Adipose tissue (tissue), 3 donors: ENCODE measurements at regions not wholly inside any gene's neighbourhood (a gene's known extent, or its start where the extent isn't known, plus 50 kb on each side); places are given as distances from the start of the nearest gene placed in this dataset.

Source experiments
- H3K27ac ChIP-seq: one replicate; pipeline ENCODE4 v1.5.1; 2013; ENCODE audit warnings: low read depth, low read length
- WGBS, 3 donors: extraction: QIAGEN DNeasy Blood & Tissue Kit; methylation state at CpG; one replicate each; pipeline ENCODE4 v1.1.7; 2013; 5-methylcytosine and 5-hydroxymethylcytosine counted together
- donor health status: healthy with polysubstance abuse.
- donor health status: Bipolar disorder and iron deficiency.
- donor health status: healthy.

- H3K27ac ChIP-seq, result no peak overlapping the region
- WGBS, 3 donors, result 73 to 94% (median 87%) methylated on average over 3 of the region's 3 CpGs
These were observed 89.0 kb downstream of the MAFB start for GRCh38 chr20:40599987-40600386.

GRCh38 chr20:40592941-40593340, 96.1 kb downstream of the MAFB start:
- 77 to 87% (median 87%) methylated on average over 1 of the region's 1 CpG for WGBS, 3 donors
- H3K27ac ChIP-seq, result no peak overlapping the region

GRCh38 chr20:40591536-40591935, 97.5 kb downstream of the MAFB start:
- no peak overlapping the region for H3K27ac ChIP-seq
- 65 to 83% (median 70%) methylated on average over 1 of the region's 1 CpG for WGBS, 3 donors

- H3K27ac ChIP-seq, result no peak overlapping the region
- WGBS, 3 donors, result 36 to 68% (median 54%) methylated on average over 1 of the region's 1 CpG
These were observed 97.9 kb downstream of the MAFB start for GRCh38 chr20:40591119-40591518.

GRCh38 chr20:40589581-40589980, 99.5 kb downstream of the MAFB start:
- WGBS, 3 donors, result 31 to 63% (median 61%) methylated on average over 2 of the region's 2 CpGs
- H3K27ac ChIP-seq, result no peak overlapping the region

- 54 to 75% (median 69%) methylated on average over 4 of the region's 4 CpGs for WGBS, 3 donors
- H3K27ac ChIP-seq, result no peak overlapping the region
These were observed 100.1 kb downstream of the MAFB start for GRCh38 chr20:40588891-40589290.

GRCh38 chr20:40587038-40587437, 102.0 kb downstream of the MAFB start:
- H3K27ac ChIP-seq, result no peak overlapping the region
- 73 to 81% (median 78%) methylated on average over 7 of the region's 7 CpGs for whole genome bisulfite sequencing, 3 donors

- WGBS, 3 donors, result 60 to 70% (median 63%) methylated on average over 3 of the region's 3 CpGs
- no peak overlapping the region for H3K27ac ChIP-seq
These were observed 104.8 kb downstream of the MAFB start for GRCh38 chr20:40584130-40584809.

- H3K27ac ChIP-seq, result no peak overlapping the region
- 82 to 86% (median 86%) methylated on average over 7 of the region's 7 CpGs for WGBS, 3 donors
These were observed 105.4 kb downstream of the MAFB start for GRCh38 chr20:40583636-40584035.

GRCh38 chr20:40583205-40583604, 105.8 kb downstream of the MAFB start:
- 63 to 69% (median 67%) methylated on average over 7 of the region's 7 CpGs for whole genome bisulfite sequencing, 3 donors

GRCh38 chr20:40582531-40582930, 106.5 kb downstream of the MAFB start:
- WGBS, 3 donors, result 59 to 69% (median 62%) methylated on average over 4 of the region's 4 CpGs
- H3K27ac ChIP-seq, result no peak overlapping the region

More at GRCh38 chr20:40583205-40583604, 105.8 kb downstream of the MAFB start:
- no peak overlapping the region for H3K27ac ChIP-seq

- H3K27ac ChIP-seq, result no peak overlapping the region
- WGBS, 3 donors, result 89 to 97% (median 91%) methylated on average over 1 of the region's 1 CpG
These were observed 109.3 kb downstream of the MAFB start for GRCh38 chr20:40579701-40580100.

GRCh38 chr20:40578961-40579360, 110.1 kb downstream of the MAFB start:
- H3K27ac ChIP-seq, result no peak overlapping the region
- 43 to 72% (median 70%) methylated on average over 4 of the region's 4 CpGs for WGBS, 3 donors

GRCh38 chr20:40575851-40576250, 113.2 kb downstream of the MAFB start:
- no peak overlapping the region for H3K27ac ChIP-seq
- WGBS, 3 donors, result 41 to 48% (median 44%) methylated on average over 4 of the region's 4 CpGs

- H3K27ac ChIP-seq, result no peak overlapping the region
- WGBS, 3 donors, result 83 to 90% (median 86%) methylated on average over 1 of the region's 1 CpG
These were observed 116.8 kb downstream of the MAFB start for GRCh38 chr20:40572251-40572650.

- no peak overlapping the region for H3K27ac ChIP-seq
- WGBS, 3 donors, result 43 to 80% (median 59%) methylated on average over 1 of the region's 1 CpG
These were observed 117.4 kb downstream of the MAFB start for GRCh38 chr20:40571639-40572038.

- no peak overlapping the region for H3K27ac ChIP-seq
- WGBS, 3 donors, result 74 to 90% (median 88%) methylated on average over 3 of the region's 3 CpGs
These were observed 120.8 kb downstream of the MAFB start for GRCh38 chr20:40568200-40568599.

- no peak overlapping the region for H3K27ac ChIP-seq
- 61 to 89% (median 83%) methylated on average over 1 of the region's 1 CpG for WGBS, 3 donors
These were observed 123.4 kb downstream of the MAFB start for GRCh38 chr20:40565682-40566040.

GRCh38 chr20:40565001-40565681, 123.9 kb downstream of the MAFB start:
- no peak overlapping the region for H3K27ac ChIP-seq
- 71 to 79% (median 77%) methylated on average over 6 of the region's 6 CpGs for WGBS, 3 donors

- H3K27ac ChIP-seq, result no peak overlapping the region
- WGBS, 3 donors, result 36 to 51% (median 51%) methylated on average over 8 of the region's 8 CpGs
These were observed 125.6 kb downstream of the MAFB start for GRCh38 chr20:40563296-40563950.
